Smooth muscle cell of the brain vasculature (primary cell): ENCODE measurements at regions not wholly inside any gene's neighbourhood (a gene's known extent, or its start where the extent isn't known, plus 50 kb on each side); places are given as distances from the start of the nearest gene placed in this dataset.

Source experiments
- DNase-seq: peaks from one replicate; pipeline ENCODE4 v3.0.0-alpha.2; 2012; ENCODE audit warnings: low read depth, low spot score

DNA sequence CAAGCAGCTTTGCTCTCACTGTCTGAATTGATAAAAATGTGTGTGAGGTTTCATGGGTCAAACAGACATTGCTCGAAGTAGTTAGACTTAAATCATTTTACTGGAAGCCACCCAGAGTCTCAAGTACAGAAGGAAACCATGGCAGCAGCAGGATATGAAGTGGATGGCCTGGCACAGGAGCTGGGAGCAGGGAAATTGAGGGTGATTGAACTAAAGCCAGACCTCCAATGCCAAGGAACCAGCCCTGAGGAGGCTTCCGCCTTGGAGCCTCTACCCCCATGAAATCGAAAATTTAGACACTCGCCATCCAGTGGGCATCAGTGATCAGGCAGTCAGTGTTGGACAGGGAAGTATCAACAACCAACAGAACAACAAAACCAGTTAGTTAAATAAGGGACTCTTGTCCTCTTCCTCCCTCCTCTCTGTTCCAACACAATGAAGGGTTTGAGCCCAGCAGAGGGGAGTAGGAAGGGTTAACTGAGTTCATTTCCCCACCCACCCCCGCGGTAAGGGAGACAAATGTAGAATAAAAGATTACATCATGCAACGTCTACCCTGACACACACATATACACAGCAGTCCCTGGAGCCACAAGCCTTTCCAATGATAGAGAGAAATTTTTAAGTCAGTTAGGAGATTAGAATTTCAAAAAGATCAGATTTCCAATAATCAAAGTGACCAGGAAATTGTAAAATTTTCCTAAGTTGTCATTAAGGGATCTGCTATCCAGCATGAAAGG lies 156.3 kb downstream of the SLC16A9 start:
- no peak for DNase-seq

DNA sequence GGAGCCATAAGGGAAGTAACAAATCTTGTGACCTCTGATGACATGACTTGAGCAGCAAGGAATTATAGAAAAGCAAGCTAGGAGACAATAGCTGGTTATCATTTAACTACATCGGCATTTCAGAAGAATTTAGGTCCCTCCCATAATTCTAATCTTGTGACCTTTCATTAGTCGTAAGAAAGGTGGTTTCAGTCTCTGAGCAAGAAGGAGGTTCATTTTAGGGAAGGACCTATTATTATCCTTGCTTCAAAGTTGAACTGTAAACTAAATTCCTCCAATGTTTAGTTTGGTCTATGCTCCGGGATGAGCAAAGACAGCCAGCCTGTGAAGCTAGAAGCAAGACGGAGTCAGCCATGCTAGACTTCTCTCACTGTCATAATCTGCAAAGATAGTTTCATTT lies 159.6 kb downstream of the SLC16A9 start:
- no peak for DNase-seq

DNA sequence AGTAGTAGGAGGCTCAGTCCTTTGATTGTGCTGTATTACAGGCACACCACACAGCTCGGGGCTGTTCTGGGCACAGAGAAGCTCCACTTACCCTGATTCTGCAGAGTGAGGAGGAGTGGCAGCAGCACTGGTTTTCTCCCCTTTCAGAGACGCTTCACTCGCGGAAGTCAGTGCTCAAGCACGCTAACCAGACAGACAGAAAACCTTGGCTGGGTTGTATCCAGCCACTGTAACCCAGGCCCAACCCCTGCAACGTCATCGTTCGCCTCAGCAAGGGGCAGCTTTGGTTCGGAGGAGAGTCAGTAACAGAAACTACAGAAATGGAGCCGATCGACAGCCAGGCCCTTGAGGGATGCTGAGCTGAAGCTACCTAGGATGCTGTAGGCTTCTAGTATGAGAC lies 171.0 kb downstream of the SLC16A9 start:
- no peak for DNase-seq

DNA sequence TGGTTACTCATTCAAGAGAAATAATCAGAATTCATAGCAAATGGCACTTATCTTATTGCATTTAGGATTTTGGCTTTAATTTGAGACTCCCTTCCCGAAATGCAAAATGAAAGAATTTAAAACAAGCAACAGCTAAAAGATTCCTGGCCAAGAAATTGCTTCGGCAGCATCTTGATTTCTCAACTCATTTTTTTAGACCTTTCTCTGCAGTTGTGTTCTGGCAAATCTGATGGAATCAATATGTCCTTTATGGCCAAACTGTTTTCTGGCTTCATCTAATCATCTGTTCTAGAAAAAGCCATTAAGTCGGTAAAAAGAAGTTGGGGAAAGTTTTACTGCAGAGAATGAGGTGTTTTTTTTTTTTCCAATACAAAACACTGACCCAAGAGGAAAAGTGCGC lies 172.1 kb downstream of the SLC16A9 start:
- no peak for DNase-seq

DNA sequence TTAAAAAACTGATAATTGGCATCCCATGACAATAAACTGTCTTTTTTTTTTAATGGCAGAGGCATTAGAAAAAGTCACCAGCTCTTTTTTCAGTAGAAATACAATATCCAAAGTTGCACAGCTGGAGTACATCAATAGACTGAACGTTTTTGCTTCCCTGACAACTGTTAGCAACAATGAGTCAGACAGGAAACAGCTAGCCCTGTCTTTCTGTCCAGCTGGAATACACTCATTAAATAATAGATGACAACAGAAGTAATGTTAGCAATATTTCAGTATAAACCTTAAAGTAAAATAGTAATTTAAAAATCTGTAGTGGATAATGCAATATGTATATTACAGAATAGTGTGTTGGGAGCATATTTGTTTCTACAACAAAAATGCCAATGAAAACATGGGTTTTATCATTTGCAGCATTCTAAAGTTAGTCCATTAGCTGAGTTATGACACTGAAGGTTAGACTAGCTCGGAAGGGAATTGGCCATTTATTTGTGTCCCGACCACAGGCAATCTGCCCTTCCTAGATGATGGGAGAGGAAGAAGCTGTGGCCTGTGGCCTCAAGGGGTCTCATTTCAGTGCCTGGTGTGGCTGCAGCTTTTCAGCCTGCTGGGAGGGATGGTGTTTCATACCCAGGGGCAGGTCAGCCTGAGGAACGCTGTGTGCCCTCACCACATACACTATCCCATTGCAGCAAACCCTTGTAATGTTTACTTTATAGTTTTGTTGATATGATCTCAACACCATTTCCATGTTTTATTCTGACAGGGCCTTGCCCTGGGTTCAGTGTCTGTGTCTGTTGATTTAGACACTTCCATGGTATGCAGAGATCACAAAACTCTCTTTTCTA lies 173.3 kb downstream of the SLC16A9 start:
- peak; percentile 39 for DNase-seq

DNA sequence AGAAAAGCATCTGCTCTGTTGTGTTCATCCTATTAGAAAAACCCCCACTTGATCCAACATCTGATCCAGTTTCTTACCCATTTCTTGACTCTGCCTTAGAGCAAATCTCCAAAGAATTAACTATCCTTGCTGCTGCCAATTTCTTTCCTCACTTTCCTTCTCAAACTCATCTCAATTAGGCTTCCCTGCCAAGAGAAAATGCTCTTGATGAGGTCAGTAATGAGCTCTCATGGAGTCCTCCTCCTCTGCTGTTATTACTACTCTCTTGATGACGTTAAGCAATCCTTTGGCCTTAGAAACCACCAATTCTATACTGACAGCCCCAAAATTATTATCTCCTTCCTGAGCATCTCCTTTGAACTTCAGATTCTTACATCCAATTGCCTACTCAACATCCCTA lies 162.0 kb upstream of the FAM13C start:
- no peak for DNase-seq

DNA sequence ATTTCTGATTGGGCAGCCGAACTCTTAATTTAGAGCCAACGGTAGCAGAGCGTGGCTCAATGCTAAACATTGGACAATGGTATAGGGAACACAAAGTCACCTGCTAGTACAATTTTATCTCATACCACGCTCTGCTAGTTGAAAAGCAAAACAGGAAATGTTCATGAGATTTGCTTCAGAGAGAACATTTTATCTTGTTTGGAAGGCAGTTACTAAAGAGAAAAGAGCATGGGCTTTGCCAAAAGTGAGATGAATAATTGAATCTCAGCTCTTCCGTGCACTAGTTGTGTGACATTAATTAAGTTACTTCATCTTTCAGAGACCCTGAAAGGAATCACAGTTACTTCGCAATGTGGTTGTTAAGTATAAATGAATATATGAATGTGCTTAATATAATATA lies 161.5 kb upstream of the FAM13C start:
- no peak for DNase-seq

DNA sequence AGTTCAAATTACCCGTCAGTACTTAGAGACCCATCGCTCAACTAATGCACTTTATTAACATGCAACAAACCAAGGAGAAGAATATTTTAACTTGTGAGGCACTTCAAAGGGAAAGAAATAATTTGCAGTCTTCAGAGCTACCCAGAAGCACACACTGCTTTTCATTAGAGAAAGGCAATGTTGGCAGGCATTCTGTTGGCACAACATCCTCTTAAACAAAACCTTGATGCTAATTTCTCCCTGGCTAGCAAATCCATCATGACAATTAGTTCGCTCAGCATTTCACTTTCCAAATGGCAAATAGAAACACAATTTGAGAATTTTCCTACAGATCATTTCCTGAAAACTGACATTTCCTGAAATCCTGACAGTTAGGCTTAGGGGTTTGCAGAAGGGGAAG lies 155.6 kb upstream of the FAM13C start:
- DNase-seq = no peak

DNA sequence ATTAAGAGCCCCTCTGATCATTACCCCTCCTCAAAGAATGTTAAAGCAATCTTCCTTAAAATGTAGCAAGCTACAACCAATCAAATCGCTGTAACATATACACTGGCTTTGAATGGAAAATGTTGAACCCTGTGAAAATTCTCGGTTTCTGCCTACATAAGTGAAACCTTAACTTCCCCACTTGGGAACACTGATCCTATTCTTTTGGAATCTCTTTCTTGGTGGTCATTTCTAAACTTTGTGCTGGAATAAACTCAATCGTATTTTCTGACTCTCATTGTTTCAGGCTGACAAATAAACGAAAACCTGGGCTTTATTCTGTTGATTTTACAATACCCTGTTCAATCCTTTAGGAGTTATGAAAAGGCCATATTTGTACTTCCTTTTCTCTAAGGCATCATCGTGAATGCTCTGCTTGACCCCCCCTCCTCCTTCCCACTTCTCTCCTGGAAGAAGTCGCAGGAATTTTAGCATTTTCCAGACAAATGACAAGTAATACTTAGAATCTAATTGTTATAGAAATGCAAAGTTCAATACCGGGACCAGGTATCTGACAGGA lies 155.1 kb upstream of the FAM13C start:
- DNase-seq = no peak

DNA sequence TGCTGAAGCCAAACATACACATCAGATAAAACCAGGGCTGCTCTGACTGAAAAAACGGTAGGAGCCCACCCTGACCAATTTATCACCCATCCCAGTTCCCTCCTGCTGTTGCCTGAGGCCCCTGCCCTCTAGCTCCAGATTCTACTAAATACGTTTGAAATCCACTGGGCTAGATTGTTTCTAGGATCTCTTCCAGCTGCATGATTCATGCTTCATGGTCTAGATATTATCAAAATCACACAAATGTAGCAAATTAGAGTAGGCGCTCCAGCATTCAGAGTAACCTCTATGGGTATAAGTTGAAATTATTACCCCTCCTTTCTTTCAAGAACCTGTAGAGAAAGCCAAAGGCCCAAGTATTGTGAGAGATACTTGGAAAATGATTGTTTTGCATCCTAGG lies 151.2 kb upstream of the FAM13C start:
- no peak for DNase-seq

DNA sequence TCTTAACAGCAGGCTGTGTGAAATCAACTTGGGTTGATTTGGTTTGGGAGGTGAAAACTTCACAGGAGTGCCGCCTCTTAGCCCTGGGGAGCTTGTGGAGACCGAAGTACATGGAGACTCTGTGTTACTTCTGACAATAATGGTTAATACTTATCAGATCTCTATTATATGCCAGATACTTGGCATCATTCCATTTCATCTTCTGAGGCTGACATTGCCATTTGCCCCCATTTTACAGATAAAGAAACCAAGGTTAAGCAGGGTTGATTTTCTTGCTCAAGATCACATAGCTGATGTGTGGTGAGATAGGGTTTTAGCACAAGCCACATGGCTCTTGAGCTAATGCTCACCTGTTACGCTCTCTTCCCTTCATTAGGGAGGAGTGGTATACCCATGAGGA lies 150.6 kb upstream of the FAM13C start:
- no peak for DNase-seq

DNA sequence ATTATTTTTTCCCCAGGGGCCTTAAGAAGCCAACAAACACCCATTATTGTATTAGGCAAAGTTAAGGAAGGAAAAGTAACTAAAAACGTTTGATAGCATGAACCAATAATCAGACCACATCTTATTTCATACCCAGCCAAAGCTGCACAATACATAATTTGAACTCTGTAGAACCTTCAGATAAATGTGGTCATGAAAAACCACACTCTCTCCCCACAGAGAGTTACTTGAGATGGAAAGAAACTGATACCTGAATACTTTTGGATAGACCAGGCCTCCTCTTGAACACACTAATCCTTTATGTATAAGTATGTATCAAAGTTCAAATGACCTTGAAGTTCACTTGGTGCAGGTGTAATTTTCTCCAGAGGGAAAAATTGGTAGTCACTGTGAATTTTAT lies 146.6 kb upstream of the FAM13C start:
- no peak for DNase-seq

DNA sequence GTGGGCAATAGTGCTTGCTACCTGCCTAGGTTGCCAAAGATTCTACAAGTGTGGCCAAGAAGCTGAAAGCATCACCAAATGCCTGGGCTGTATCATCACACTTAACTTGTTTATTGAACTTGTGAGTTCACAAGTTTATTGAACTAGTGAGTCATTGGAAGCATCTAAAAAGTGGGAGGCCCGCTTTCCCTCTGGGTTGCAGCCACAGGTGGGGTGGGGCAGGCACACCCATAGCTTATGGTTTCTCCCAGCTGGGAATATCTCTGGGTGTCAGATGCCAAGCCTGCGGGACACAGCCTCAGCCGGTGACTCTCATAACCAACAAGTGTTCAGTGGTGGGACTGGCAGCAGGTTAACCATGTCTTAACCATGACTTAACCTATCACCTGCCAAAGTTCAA lies 145.9 kb upstream of the FAM13C start:
- no peak for DNase-seq

DNA sequence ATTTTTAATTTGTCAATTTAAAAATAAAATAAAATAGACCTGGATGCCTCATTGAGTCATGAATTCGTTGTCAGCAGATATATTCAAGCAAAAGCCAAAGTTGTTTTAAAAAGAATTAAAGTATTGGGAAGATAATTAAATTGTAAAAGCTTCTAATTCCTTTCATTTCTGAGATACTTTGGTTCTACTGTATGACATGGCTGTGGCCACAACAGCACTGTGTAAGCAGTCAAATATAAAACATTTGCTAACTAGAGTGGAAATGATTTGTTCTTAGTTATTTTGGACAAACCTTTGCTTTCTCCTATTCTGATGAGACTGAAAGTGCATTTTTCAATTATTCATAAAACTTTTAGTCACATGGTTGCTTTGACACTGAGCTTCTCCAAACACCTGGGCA lies 143.6 kb upstream of the FAM13C start:
- DNase-seq = no peak

DNA sequence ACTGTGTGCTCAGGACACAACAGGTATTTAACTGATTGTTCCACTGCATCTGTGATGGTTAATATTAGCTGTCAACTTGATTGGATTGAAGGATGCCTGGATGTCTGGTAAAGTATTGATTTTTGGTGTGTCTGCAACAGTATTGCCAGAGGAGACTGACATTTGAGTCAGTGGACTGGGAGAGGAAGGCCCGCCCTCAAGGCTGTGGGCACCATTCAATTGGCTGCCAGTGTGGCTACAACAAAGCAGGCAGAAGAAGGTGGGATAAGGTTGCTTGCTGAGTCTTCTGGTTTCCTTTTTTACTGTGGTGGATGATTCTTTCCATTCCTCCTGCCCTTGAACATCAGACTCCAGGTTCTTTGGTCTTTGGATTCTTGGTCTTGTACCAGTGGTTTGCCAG lies 137.1 kb upstream of the FAM13C start:
- no peak for DNase-seq

DNA sequence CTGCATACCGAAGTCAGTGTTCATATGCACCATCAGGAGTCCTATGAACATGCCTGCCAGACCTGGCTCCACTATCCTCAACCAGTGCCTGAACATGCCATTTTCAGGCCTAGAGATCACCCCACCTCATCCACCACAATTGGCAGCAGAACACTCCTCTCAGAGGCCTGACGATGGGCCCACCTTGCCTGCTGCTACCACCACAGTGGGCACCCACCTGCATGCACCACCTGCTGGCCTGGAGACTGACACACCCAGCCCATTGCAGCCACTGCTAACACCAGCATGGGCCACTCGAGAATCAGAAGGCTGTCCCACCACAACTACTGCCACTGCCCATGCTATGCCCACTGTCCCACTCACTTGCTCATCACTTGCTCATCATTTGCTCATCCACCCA lies 130.7 kb upstream of the FAM13C start:
- no peak for DNase-seq

DNA sequence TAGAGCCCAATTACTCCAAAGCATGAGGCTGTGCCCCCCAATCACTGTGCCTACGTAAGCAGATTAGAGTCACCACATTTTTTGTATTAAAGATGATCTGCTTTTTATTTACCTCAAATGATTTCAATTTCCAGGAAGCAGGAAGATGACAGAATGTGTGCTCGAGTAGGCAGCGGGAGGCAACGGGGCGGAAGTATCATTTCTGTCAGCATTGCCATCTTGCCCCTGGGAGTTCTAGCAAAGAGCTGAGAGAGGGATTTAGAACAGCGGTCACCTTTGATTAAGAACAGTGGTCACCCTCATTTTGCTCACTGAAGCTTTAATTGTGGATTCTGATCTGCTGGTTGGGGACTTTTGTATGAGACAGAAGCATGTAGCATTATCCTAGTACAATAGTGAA lies 117.1 kb upstream of the FAM13C start:
- DNase-seq = no peak

DNA sequence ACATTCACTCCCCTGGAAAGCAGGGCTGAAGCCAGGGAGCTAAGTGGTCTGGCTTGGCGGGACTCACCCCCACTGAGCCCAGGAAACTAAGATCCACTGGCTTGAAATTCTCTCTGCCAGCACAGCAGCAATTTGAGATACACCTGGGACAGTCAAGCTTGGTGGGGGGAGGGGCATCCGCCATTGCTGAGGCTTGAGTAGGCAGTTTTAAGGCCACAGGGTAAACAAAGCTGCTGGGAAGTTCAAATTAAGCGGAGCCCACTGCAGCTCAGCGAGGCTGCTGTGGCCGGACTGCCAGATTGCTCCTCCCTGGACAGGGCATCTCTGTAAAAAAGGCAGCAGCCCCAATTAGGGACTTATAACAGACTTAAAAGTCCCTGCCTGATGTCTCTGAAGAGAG lies 108.2 kb upstream of the FAM13C start:
- no peak for DNase-seq

DNA sequence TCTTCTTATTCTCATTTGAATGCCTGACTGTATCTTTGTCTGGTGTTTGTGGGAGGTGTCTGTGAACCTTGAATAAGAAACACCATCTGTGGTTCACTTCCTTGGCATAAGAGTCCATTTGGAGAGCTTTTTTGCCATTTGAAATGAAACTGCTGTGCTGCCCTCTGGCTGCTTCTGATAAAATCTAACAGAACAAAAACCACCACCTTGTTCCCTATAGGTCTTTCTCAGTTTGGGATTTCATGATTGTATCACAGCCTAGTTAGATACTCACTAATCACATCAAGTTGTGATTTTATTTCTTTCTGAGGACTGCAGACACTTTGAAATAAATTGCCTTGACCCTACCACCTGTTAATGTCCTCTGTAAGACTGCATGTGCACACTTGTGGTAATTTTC lies 102.7 kb upstream of the FAM13C start:
- DNase-seq = peak; percentile 0

DNA sequence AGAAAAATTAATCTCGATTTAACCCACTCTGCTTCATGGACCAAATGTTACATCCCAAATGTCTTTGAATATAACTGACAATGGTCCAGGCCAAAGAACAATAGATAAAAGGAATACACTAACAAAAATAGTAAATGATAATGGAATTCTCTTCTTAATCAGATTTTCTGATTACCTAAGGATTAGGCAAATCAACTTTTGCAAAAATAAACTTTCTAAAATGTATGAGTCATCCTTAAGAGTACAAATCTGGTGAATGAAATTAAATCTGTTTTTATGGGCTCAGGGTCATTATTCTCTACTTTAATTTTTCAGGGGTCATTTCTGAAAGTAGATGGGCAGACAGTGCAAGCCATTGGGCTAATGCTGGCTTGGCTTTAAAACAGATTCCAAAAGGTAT lies 102.1 kb upstream of the FAM13C start:
- no peak for DNase-seq

DNA sequence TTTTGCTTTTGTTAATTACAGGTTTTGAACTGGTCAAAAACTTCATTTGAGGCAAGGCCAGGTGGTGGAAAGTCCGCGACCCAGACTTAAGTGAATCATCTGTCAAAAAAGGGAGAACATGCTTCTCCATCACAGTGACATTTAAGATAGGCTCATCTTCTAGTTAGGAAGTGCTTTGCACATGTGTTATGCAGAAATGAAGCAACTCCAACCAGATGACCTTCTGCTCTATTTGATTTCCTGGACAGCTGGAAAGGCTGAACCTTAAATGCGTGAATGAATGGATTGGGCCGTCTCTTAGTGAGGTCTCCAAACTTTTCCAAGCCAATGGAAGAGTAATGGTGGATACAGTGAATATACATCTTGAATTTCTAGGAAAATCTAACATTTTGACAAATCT lies 101.6 kb upstream of the FAM13C start:
- no peak for DNase-seq

DNA sequence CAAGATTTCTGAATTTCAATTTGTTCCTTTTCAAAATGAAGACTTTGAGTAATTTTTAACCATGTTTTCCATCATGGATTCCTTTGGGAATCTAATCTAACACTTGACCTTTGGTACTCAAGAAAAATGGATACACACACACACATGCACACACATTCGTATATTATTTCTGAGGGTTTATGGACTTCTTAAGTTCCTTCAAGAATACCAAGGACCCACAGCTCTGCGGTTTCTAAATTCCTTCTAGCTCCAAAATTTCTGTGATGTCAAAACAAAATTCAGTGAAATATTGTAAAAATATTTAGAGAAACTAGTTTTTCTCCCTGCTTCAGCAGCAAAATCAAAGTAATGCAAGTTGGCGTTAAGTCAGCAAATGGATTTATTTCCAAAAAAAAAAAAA lies 98.3 kb upstream of the FAM13C start:
- DNase-seq = no peak

DNA sequence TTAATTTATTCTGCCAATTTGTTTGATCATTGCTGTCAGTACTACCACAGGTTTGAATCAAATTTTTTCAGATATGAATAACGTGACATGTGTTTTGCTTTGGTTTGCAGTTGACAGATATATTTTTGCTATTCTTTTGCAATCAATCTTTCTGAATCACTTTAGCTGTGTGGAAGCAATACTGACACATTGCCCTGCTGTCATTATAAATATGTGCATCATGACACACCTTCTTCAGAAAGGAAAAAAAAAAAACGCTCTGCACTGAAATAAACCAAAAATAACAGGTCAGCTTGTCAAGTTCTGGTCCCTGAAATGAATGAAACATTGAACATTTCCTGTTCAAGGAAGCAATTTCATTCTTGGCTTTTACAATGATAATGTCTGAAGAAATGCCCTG lies 93.8 kb upstream of the FAM13C start:
- no peak for DNase-seq
